Hematopoietic multipotent progenitor cell treated with erythropoietin and hydrocortisone succinate and interleukin-3 and kit ligand, for 17 days (in vitro differentiated cells): ENCODE measurements at regions not wholly inside any gene's neighbourhood (a gene's known extent, or its start where the extent isn't known, plus 50 kb on each side); places are given as distances from the start of the nearest gene placed in this dataset.

Experiments used
- DNase-seq: peaks from one replicate; pipeline ENCODE4 v3.0.0-alpha.2; 2015; ENCODE audit warnings: low spot score

GRCh38 chr9:28624771-28625170, 1051.5 kb upstream of the C9orf72 start:
- no peak for DNase-seq

- no peak for DNase-seq
Observed at GRCh38 chr9:28628031-28628430, 1054.8 kb upstream of the C9orf72 start.

GRCh38 chr9:28648723-28649122, 1075.4 kb upstream of the C9orf72 start:
- DNase-seq = no peak

GRCh38 chr9:28650327-28650726, 1077.0 kb upstream of the C9orf72 start:
- DNase-seq = no peak

GRCh38 chr9:28651050-28651722, 1077.9 kb upstream of the C9orf72 start:
- no peak for DNase-seq

- DNase-seq = no peak
Observed at GRCh38 chr9:28653216-28653615, 1079.9 kb upstream of the C9orf72 start.

GRCh38 chr9:28656727-28657126, 1083.4 kb upstream of the C9orf72 start:
- no peak for DNase-seq

- DNase-seq = no peak
Observed at GRCh38 chr9:28661853-28662252, 1088.6 kb upstream of the C9orf72 start.

- no peak for DNase-seq
Observed at GRCh38 chr9:28662675-28663074, 1089.4 kb upstream of the C9orf72 start.

- no peak for DNase-seq
Observed at GRCh38 chr9:28668158-28668557, 1094.9 kb upstream of the C9orf72 start.

- DNase-seq = no peak
Observed at GRCh38 chr9:28671000-28671399, 1097.7 kb upstream of the C9orf72 start.

GRCh38 chr9:28678097-28678496, 1104.8 kb upstream of the C9orf72 start:
- DNase-seq = no peak

- no peak for DNase-seq
Observed at GRCh38 chr9:28688172-28688571, 1114.9 kb upstream of the C9orf72 start.

GRCh38 chr9:28692012-28692411, 1118.7 kb upstream of the C9orf72 start:
- no peak for DNase-seq

- no peak for DNase-seq
Observed at GRCh38 chr9:28696960-28697359, 1123.7 kb upstream of the C9orf72 start.

- DNase-seq = no peak
Observed at GRCh38 chr9:28699632-28700031, 1126.4 kb upstream of the C9orf72 start.

GRCh38 chr9:28707616-28708015, 1134.3 kb upstream of the C9orf72 start:
- no peak for DNase-seq

- no peak for DNase-seq
Observed at GRCh38 chr9:28714188-28714587, 1140.9 kb upstream of the C9orf72 start.

- no peak for DNase-seq
Observed at GRCh38 chr9:28718226-28718625, 1144.9 kb upstream of the C9orf72 start.

- no peak for DNase-seq
Observed at GRCh38 chr9:28720746-28721145, 1147.5 kb upstream of the C9orf72 start.

- DNase-seq = no peak
Observed at GRCh38 chr9:28730111-28730510, 1156.8 kb upstream of the C9orf72 start.

GRCh38 chr9:28735738-28736342, 1162.6 kb upstream of the C9orf72 start:
- DNase-seq = no peak

GRCh38 chr9:28741459-28741858, 1168.2 kb upstream of the C9orf72 start:
- no peak for DNase-seq

GRCh38 chr9:28747351-28747985, 1174.2 kb upstream of the C9orf72 start:
- DNase-seq = no peak
